HL-60 (cell line): ENCODE measurements at regions not wholly inside any gene's neighbourhood (a gene's known extent, or its start where the extent isn't known, plus 50 kb on each side); places are given as distances from the start of the nearest gene placed in this dataset.

Source experiments
- CTCF ChIP-seq: IDR thresholded peaks from one replicate; pipeline ENCODE4 v1.5.1; 2011; ENCODE audit warnings: low read length, control low read depth, inconsistent platforms; ENCODE audit not compliant: insufficient read depth
- GABPA ChIP-seq: IDR thresholded peaks from 2 replicates; pipeline ENCODE4 v1.6.1; 2012; ENCODE audit warnings: low read depth
- POLR2AphosphoS5 ChIP-seq: IDR thresholded peaks from 2 replicates; pipeline ENCODE4 v1.6.1; 2012; ENCODE audit warnings: low read depth
- REST ChIP-seq: IDR thresholded peaks from 2 replicates; pipeline ENCODE4 v1.6.1; 2012; ENCODE audit warnings: low read depth; ENCODE audit not compliant: insufficient replicate concordance

- TF ChIP-seq CTCF (no peak), REST (no peak), POLR2AphosphoS5 (no peak), GABPA (no peak)
Measured at GRCh38 chr20:50379049-50379990, 130.9 kb upstream of the PTPN1 start.
